PC-3 (cell line): ENCODE measurements at regions not wholly inside any gene's neighbourhood (a gene's known extent, or its start where the extent isn't known, plus 50 kb on each side); places are given as distances from the start of the nearest gene placed in this dataset.

Source experiments
- EZH2 ChIP-seq: fragments of 300-600 bp; sonication (generic); IDR thresholded peaks from one replicate; pipeline ENCODE4 v1.6.1; 2017; ENCODE audit warnings: antibody characterized with exemption, mild to moderate bottlenecking, low read length; ENCODE audit not compliant: unreplicated experiment
- TF ChIP-seq, protein P1 (sequence below): fragments of 300-600 bp; sonication (generic); conservative IDR thresholded peaks from 2 replicates; pipeline ENCODE4 v1.5.1; 2017; ENCODE audit warnings: antibody characterized with exemption, low read depth, mild to moderate bottlenecking, low read length

- TF ChIP-seq, protein P1, sequence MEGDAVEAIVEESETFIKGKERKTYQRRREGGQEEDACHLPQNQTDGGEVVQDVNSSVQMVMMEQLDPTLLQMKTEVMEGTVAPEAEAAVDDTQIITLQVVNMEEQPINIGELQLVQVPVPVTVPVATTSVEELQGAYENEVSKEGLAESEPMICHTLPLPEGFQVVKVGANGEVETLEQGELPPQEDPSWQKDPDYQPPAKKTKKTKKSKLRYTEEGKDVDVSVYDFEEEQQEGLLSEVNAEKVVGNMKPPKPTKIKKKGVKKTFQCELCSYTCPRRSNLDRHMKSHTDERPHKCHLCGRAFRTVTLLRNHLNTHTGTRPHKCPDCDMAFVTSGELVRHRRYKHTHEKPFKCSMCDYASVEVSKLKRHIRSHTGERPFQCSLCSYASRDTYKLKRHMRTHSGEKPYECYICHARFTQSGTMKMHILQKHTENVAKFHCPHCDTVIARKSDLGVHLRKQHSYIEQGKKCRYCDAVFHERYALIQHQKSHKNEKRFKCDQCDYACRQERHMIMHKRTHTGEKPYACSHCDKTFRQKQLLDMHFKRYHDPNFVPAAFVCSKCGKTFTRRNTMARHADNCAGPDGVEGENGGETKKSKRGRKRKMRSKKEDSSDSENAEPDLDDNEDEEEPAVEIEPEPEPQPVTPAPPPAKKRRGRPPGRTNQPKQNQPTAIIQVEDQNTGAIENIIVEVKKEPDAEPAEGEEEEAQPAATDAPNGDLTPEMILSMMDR, result no peak
- no peak for TF ChIP-seq EZH2
Measured at GRCh38 chr12:116331876-116332275, 54.4 kb upstream of the MED13L start.
